Glutamatergic neuron (in vitro differentiated cells): ENCODE measurements at regions not wholly inside any gene's neighbourhood (a gene's known extent, or its start where the extent isn't known, plus 50 kb on each side); places are given as distances from the start of the nearest gene placed in this dataset.
A peak's percentile ranks its signal among the peaks of the same experiment; 100 is the strongest.

Source experiments
- DNase-seq: peaks from one replicate; pipeline ENCODE4 v3.0.0; 2022
- H3K27ac Mint-ChIP-seq: one replicate; pipeline ENCODE4 v1.8.0; 2020; ENCODE audit warnings: mild to moderate bottlenecking, mixed read lengths, inconsistent platforms; ENCODE audit not compliant: unreplicated experiment
- H3K27me3 Mint-ChIP-seq: one replicate; pipeline ENCODE4 v1.8.0; 2020; ENCODE audit warnings: mild to moderate bottlenecking, moderate library complexity, mixed read lengths, inconsistent platforms; ENCODE audit not compliant: unreplicated experiment
- H3K36me3 Mint-ChIP-seq: one replicate; pipeline ENCODE4 v1.8.0; 2020; ENCODE audit warnings: mild to moderate bottlenecking, mixed read lengths, inconsistent platforms; ENCODE audit not compliant: unreplicated experiment
- H3K4me1 Mint-ChIP-seq: one replicate; pipeline ENCODE4 v1.8.0; 2020; ENCODE audit warnings: mild to moderate bottlenecking, low read depth, mixed read lengths, inconsistent platforms; ENCODE audit not compliant: unreplicated experiment
- H3K4me3 Mint-ChIP-seq: one replicate; pipeline ENCODE4 v1.8.0; 2020; ENCODE audit warnings: mild to moderate bottlenecking, mixed read lengths, inconsistent platforms; ENCODE audit not compliant: unreplicated experiment
- H3K9me3 Mint-ChIP-seq: one replicate; pipeline ENCODE4 v1.8.0; 2020; ENCODE audit warnings: mild to moderate bottlenecking, moderate library complexity, mixed read lengths, inconsistent platforms; ENCODE audit not compliant: unreplicated experiment
- CTCF ChIP-seq: fragments of 200-600 bp; sonication (generic); IDR thresholded peaks from one replicate; pipeline ENCODE4 v1.5.0; 2021; ENCODE audit not compliant: partially characterized antibody, unreplicated experiment

GRCh38 chr6:167754691-167755090, 72.0 kb upstream of the AFDN start:
- Mint-ChIP-seq H3K4me1 (peaks cover 24% of the 10 kb centered on the region), H3K27ac (no peak overlapping the region), H3K4me3 (no peak overlapping the region), H3K36me3 (no peaks in the 10 kb centered on the region), H3K9me3 (peaks cover 2% of the 10 kb centered on the region), H3K27me3 (peaks cover 6% of the 10 kb centered on the region)
- no peak for TF ChIP-seq CTCF
- DNase-seq, result no peak

DNA sequence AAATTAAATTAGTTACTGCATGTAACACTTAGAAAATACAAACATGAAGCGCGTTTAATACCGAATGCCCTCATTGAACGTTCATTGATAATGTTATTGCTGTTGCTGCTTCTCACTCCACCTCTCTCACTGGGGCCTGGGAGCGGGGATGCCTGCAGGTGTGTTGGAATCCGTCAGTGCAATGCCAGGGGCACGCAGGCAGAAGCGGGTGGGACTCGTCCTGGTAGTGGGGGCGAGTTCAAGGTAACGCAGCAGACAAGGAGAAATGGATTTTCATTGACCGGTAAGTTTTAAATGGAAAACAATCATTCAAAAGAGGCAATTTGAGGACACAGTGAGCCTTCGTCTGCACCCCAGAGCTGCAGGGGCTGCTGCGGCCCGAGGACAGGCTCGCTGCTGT, 71.2 kb upstream of the AFDN start:
- TF ChIP-seq CTCF, result no peak
- Mint-ChIP-seq H3K27ac (no peak overlapping the region), H3K4me1 (peaks cover 25% of the 10 kb centered on the region), H3K9me3 (peaks cover 2% of the 10 kb centered on the region), H3K36me3 (no peaks in the 10 kb centered on the region), H3K27me3 (peaks cover 6% of the 10 kb centered on the region), H3K4me3 (no peak overlapping the region)
- DNase-seq, result no peak

DNA sequence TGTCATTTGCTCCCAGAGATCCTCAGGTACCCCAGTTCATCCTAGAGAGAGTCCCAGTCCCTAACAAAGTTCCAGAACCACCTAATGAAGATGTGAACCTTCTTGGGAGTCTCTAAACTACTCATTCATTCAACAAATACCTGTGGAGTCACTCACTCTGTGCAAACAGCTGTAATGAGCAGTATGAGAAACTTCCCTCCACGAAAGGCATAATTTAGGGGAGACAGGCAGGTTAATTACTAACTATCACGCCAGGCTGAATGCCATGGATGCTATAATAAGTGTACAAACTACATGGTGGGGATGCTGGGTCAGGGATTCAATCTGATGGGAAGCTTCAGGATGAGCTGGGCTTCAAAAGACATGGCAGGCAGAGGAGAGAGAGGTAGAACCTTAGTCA, 70.1 kb upstream of the AFDN start:
- Mint-ChIP-seq H3K9me3 (peaks cover 2% of the 10 kb centered on the region), H3K4me1 (peaks cover 25% of the 10 kb centered on the region)

DNA sequence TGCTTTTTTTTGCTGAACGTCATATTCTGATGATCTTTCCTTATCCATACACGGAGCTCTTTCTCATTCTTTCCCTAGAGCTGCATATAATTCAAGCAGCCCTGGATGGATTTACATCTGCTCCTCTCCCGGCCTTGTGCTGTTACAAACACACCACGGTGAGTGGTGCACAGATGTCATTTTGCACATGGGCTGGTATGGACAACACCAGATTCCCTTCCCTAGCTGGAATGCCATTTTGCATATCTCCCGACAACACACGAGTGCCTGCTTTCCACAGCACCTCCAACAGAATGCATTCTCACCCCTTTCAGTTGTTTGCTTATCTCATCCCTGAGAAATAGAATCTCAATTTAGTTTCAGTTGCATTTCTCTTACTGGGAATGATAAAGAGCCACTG, 69.5 kb upstream of the AFDN start:
- Mint-ChIP-seq H3K27ac (peak overlapping the region; percentile 41), H3K4me3 (no peak overlapping the region), H3K36me3 (no peaks in the 10 kb centered on the region), H3K27me3 (peaks cover 5% of the 10 kb centered on the region), H3K4me1 (peaks cover 25% of the 10 kb centered on the region), H3K9me3 (peaks cover 2% of the 10 kb centered on the region)
- no peak for TF ChIP-seq CTCF
- no peak for DNase-seq

More for the DNA sequence above, 70.1 kb upstream of the AFDN start:
- H3K27ac Mint-ChIP-seq, result no peak overlapping the region
- no peak overlapping the region for H3K4me3 Mint-ChIP-seq
- no peaks in the 10 kb centered on the region for H3K36me3 Mint-ChIP-seq
- no peak for DNase-seq
- H3K27me3 Mint-ChIP-seq, result peaks cover 5% of the 10 kb centered on the region
- TF ChIP-seq CTCF, result no peak

GRCh38 chr6:167757821-167758220, 68.9 kb upstream of the AFDN start:
- Mint-ChIP-seq H3K9me3 (peaks cover 2% of the 10 kb centered on the region), H3K4me1 (peaks cover 25% of the 10 kb centered on the region), H3K4me3 (no peak overlapping the region), H3K27ac (peak overlapping the region; percentile 41), H3K36me3 (no peaks in the 10 kb centered on the region), H3K27me3 (peaks cover 5% of the 10 kb centered on the region)
- TF ChIP-seq CTCF, result no peak
- no peak for DNase-seq
